HG03139 (cell line): ENCODE measurements at regions not wholly inside any gene's neighbourhood (a gene's known extent, or its start where the extent isn't known, plus 50 kb on each side); places are given as distances from the start of the nearest gene placed in this dataset.

Experiments used
- ATAC-seq: cut with Tn5 transposase; IDR thresholded peaks from one replicate; pipeline ENCODE4 v1.9.1; 2021; ENCODE audit not compliant: unreplicated experiment

DNA sequence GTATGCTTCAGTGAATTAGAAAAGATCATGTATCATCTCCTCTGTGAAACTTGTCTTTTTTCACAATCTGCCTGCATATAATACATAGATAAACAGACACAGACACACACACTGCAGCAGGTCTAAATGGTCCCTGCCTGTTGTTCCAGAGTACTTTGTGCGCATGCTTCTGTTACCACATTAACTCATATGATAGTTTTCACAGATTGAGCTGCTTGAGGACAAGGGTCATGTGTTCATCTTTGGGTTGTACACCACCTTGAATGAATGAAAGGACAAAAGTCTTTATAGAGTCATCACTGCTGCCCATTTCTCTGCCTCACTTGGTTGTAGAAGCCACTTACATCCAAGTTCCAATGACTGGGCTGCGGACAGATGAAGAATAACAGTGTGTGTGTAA lies 72.7 kb upstream of the GLS start:
- ATAC-seq = no peak

DNA sequence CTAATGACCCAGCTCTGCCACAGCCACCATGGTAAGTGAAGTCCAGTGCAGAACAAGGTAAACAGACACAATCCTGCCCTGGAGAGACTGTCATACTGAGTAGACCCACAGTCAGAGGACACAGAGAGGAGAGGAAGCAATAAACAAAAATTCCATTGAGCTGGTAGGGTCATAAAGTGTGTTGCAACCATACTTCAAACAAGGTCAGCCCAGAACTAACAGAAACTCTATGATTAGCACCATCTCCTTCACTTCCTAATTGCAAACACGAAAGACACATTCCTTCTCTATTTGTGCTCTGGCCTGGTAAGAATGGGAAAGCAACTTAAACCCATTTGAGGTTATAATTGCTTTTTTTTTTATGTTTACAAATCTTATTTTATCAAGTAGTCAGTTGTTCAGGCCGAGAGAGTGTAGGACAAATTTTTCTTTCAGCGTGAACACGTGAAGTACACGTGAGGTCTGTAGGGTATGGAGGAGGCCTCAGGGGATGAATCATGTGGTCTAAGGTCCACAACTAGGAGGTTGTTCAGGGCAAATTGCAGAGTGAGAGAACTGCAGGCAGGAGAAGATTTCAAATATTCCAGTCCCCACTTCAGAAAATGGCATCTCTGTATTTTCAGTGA lies 71.4 kb upstream of the GLS start:
- no peak for ATAC-seq

DNA sequence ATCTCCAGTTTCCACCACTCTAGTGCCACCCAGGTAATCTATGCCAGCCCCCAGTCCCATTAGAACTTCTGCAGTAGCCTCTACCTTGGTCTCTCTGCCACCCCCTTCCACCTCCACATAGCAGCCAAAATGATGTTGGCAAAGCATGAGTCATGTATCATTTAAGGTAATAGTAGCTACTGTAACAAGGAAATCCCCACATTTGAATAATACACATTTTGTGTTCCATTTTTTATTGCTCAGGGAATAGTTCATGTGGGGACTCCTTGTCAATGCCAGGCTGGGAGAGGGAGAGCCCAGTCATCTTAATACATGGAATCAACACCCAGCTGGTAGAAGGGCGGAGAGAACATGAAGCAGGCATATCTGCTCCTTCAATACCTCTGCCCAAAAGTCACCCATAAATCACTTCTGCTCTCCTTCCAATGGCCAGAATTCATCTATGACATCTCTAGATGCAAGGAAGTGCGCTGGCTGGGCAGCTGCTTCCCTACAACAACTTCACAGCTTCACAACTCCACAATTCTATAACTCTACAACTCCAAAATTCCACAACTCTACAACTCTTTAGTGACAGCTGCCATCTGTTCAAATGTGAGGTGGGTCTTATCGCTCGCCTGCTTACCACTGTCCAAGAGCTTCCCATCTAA lies 70.6 kb upstream of the GLS start:
- ATAC-seq = no peak

DNA sequence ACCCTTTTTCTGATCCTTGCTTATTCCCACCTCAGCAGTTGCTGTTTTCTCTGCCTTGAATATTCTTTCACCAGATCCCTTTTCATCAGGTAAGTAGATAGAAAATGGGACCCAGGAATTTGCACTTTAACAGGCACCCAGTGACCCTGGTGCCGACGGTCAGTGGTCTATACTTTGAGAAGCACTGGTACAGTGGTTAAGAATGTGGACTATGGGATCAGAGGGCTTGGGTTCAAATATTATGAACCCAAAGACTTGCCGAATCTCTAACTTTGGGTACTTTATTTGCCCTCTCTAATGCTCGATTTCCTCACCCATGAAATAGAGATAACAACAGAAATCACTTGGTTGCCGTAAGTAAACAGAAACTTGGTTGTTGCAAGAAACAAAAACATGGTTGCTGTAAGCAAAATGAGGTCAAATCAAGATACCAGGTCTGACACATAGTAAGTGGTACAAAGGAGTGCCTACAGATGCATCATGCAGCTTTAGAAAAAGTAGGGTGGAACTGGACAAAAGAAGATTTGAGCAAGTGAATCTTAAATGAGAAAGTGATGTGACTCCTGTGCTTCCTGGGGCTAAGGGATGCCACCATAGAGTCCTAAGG lies 69.5 kb upstream of the GLS start:
- no peak for ATAC-seq

DNA sequence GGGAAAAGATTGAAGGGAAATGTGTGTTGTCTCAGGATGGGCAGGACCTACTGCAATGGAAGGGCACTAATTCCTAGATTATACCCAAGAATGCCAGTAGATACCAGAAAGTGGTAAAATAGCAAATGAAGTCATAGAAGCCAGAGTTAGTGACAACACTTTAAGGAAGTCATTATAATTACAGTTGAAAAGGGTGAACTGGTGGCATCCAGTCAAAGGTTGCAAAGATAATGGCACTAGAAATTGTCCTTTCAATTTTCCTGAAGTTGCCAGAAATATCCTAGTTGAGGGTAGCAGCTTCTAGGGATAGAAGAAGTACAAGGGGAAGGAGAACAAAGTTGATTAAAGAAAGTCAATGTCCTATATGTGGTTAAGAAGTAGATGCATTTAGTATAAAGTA lies 68.8 kb upstream of the GLS start:
- no peak for ATAC-seq

DNA sequence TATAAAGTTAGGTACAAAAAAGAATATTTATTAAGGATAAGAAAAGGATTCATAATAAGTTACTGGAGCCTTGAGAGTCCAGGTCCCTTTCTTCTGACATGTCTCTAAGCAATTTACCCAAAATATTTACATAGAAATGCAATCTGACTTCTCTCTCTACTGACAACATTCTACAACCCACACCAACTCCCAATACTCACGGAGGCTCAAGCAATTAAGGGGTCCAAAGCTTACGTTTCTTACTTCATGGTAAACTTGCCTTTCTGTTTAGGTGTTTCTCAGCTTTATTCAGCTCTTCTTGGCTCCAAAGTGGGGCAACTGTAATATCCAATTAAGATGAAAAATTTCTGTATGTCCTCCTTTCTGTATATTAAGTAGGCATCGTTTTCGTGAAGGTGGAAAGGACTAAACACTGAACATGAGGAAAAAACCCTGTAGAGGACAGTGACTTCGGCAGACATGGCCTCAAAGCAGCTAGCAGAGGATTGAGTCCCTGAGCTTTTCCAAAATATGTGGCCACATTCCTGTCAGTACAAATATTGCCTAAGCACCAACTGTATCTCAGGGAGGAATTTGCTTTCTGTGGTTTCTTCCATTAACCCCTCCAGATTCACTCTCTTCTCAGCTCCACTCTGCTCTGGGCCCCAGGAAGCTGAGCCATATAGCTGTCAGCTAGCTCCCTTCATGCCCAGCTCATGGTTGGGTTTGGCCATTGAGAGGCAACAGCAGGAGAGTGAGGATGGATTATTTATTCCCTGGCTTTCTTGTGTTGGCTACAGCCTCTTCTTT lies 67.9 kb upstream of the GLS start:
- no peak for ATAC-seq

DNA sequence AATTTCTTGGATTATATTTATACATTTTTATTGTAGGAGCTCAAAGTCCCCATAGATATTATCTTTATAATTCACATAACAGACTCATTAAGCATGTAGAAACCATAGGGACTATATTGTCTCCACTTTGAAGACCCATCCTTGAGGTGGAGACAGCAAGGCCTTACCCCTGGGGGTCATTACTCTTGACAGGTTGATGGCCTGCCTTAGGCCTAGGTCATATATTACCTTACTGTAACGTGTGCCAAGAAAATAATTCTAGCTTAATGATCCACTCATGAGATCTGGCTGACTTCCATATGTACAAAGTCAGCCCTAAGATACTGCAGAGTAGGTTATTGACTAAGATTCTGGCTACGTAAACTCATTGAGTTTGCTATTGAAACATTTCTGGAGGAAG lies 65.4 kb upstream of the GLS start:
- ATAC-seq = no peak

DNA sequence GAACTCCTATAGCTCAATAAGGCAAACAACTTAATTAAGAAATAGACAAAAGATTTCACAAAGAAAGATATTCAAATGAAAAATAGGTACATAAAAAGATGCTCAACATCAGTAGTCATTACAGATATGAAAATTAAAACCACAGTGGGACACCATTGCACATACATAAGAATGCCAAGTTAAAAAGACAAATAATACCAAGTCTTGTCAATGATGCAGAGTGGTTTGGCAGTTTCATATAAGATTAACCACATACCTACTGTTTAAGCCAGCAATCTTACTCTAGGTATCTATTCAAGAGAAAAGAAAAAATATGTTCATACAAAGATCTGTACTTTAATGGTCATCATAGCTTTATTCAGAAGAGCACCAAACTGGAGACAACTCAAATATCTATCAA lies 63.5 kb upstream of the GLS start:
- ATAC-seq = no peak

DNA sequence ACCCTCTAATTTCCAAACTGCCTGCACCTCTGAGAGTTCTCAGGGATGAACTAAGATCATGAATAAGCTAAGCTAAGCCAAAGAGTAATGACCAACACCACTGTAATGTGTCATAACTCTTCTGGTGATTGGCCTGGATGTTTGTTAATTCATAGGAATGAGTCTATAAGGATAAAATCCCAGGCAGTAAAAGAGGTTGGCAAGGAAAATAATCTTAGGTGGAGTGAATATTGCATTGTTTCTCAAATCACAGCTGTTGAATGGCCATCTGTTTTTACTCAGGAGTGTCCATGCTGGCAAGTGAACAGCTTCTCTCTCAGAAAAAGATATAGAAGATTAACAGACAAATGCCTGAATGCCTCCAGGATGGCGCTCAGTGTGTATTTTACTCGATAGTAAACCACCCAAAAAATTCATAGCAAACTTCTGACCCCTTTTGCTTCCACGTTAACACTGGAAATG lies 60.8 kb upstream of the GLS start:
- no peak for ATAC-seq

DNA sequence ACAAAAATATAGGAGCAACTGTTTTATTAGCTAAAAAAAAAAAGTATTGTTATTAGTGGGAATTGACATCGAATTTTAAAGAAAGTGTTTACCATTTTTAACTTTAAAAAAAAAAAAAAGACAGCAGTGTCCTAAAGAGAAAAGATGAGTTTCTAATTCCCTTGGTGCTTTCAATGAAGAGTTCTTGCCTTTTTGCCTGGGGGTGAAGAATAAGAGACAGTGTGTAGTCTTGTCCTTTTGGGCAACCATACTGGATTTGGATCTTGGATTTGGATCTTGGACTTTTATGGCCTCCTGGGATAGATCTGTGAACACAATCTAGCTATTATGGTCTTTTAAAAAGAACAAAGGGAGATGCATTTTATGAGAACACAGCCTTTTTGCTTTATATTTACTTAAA lies 60.2 kb upstream of the GLS start:
- ATAC-seq = no peak

DNA sequence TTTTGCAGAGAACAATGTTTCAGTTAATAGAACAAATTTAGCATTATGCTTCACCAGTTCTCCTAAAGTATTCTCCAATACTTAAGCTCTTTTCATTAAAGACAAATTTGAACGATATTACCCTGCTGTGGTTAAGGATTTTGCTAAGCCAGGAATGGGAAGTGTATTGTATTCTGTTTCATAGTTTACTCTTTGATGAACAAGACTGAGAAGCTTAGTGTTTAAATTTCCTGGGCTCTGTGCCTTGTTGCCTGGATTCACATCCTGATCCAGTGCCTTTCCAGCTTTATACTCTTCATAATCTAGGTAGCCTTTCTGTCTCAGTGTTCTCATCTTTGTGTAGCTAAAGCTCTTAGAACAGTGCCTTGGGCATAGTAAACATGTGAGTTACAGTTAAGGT lies 58.6 kb upstream of the GLS start:
- ATAC-seq = no peak

DNA sequence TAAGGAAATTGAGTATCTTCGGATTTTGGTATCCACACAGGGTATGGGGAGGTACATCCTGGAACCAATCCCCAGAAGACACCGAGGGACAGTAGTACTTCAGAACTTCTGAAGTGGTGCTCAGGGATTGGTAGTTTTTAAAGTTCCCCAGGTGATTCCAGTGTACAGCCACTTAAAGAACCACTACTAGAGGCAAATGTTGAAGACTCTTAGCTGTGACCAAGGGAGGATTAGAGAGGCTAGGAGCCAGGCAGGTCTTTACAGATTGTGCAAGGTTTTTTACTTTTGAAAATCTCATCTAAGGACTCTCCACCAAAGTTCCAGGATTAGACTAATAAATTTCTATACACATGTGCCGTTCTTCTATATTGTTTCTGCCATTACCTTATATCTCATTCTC lies 52.9 kb upstream of the GLS start:
- ATAC-seq = no peak

DNA sequence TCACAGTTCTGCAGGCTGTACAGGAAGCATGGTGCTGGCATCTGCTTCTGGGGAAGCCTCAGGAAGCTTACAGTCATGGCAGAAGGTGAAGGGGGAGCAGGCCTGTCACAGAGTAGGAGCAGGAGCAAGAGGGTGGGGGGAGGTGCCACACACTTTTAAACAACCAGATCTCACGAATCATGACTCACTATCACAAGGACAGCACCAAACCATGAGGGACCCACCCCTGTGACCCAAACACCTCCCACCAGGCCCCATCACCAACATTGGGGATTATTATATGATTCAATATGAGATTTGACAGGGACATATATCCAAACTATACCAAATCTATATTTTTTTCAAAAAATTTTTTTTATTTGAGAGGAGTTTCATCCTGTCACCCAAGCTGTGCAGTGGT lies 51.0 kb upstream of the GLS start:
- no peak for ATAC-seq
